DMS153 treated with DMSO at 0.1 percent for 48 hours (cell line): ENCODE measurements at regions not wholly inside any gene's neighbourhood (a gene's known extent, or its start where the extent isn't known, plus 50 kb on each side); places are given as distances from the start of the nearest gene placed in this dataset.
"Not testable (repeated sequence)": the region's sequence is repeated elsewhere in the genome, so short reads cannot be mapped to it uniquely, and the experiment has no call there.

Experiments used
- DNase-seq: peaks from one replicate; lab custom pipeline; 2025; ENCODE audit not compliant: unreplicated experiment; lab: John Stamatoyannopoulos, UW

DNA sequence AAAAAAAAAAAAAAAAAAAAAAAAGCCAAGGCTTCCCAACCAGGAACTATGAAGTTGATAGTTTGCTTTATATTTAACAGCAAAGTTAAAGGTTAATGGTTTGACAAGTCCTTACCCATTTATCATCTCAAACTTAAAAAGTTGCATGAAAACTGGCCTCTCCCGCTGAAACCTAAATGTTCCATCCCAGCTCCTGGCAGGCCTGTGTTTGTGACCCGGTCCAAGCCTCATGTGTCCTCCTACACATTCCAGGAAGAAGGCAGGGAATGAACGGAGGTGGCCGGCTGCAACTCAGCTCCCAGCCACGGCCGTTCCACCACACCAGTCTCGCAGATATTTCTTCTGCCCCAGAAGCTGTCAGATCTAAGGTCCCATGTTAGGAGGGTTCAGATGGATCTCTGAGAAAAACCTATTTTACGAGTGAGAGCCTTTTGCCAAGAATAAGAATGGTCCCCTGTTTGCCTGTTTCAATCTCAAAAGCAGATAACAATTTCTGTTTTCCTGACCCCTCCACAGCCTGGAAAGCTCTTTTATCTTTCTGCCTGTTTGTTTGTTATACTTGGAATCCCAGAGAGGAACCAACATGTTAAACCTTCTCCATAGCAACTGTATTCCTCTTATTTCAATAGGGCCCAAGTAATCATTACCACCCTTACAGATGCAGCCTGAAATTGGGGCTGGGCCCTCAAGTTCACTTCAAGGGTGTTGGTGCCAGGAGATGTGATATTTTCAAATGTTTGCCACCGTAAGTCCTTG is 56.5 kb downstream of the KCTD12 start:
- DNase-seq: no peak

DNA sequence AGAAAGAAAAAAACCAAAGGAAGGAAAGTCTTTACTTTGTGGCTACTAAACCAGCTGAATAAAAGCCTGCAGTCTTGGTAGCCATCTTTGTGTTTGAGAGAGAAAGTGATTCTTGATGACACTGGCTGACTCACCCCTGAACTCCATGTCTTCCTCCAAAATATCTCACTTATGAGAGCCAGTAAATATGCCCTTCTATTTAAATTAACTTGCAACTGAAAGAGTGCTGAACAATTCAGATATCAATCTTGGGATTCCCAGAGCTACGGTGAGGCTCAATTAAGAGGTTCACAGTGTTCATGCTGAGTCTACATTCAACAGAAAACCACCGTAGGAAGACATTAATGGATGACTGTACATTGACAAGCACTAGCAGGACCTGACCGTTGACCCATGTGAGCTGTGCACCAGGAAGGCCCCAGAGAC is 57.9 kb downstream of the KCTD12 start:
- no peak for DNase-seq

DNA sequence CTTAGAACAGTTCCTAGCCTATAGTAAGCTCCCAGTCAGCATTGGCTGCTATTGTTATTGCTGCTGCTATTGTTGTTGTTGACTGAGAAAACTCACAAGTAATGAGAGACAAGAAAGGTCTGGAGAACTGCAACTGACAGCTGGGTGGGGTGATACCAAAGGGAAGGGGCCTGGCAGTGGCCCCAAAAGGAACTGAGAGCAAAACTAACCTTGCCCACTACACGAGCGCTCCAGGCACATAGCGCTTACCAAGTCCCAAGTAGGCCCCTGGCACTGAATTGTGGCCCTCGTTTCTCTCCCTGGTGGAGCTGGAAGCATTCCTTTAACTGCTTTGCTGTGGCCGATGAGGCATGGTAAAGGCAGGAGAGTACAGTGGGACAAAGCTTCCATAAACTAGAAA is 59.7 kb downstream of the KCTD12 start:
- DNase-seq: no peak

DNA sequence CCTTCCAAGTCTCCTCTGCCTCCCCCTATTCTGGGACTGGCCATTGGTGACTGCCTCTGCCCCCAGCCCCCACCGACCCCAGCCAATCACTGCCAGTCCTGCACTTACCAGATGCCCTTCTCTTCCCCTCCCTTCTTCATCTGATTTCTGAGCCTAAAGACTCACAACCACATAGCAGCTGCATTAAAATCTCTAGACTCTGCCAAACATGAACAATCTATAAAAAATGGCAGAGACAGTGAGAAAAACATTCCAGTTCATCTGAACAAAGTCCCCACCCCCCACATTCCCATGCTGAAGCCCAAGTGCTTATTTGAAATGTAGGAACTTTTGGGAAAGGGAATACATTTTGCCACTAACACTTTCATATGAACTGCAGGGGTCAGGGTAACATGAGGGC is 60.8 kb downstream of the KCTD12 start:
- DNase-seq: no peak

DNA sequence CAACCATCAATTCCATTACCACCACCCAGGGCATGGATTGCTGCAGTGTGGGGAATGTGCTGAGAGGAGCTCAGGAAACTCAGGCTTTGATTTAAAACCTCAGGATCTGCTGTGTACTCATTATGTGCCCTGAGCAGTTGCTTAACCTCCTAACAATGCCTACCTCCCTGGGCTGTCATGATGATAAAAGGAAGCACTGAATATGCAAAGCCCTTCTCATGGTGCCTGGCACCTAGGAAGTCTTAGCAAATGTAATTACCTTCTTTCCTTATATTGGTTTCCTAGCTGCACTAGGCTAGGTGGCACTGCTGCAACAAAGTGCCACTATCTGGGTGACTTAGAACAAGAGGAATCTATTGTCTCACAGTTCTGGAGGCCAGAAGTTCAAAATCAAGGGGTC is 62.2 kb downstream of the KCTD12 start:
- no peak for DNase-seq

DNA sequence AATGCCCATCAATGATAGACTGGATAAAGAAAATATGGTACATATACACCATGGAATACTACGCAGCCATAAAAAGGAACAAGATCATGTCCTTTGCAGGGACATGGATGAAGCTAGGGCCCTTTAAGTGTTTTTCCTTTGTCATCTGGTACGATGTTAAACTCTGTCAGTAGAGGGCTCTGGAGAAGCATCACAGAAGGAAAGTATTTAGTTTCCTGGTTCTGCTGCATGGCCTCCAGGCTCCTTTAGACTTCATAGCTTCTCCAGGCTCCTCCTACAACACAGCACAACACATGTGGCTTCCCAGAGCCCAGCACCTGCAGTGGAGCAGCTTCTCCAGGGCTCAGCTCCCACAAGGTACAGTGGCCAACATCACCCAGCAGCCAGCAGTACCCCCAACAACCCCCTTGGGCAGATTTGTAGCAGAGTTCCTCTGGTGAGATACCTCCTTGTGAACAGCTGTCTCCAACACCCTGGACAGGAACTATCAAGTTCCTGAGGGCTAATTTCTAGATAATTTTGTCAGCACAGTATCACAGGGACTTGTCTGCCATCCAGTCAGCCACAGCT is 63.4 kb downstream of the KCTD12 start:
- no peak for DNase-seq

DNA sequence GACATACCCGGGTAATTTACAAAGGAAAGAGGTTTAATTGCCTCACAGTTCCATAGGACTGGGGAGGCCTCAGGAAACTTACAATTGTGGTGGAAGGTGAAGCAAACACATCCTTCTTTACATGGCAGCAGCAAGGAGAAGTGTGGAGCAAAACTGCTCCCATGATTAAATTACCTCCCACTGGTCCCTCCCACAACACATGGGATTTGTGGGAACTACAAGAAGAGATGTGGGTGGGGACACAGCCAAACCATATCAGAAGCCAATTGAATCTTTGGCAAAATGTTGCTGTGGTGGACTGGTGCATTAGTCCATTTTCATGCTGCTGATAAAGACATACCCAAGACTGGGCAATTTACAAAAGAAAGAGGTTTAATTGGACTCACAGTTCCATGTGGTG is 65.0 kb downstream of the KCTD12 start:
- DNase-seq: not testable (repeated sequence)

DNA sequence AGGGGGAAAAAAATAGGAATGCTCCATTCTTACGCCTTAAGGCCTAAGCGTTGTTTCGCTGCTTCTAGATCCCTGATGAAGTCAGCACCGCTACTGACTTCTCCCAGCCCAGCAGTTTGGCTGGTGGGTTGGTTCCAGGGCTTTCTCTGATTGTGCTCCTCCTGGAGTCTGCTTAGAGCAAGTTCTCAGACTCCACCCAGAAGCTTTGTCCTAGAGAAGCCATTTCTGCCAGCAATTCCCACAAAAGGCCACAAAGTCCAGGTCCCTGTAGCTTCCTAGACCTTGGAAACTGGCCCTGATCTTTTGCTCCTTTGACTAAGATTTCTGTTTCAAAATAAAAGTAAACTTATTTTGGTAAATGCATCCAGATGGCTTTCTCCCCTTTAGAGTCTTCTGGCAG is 65.4 kb downstream of the KCTD12 start:
- DNase-seq: no peak

DNA sequence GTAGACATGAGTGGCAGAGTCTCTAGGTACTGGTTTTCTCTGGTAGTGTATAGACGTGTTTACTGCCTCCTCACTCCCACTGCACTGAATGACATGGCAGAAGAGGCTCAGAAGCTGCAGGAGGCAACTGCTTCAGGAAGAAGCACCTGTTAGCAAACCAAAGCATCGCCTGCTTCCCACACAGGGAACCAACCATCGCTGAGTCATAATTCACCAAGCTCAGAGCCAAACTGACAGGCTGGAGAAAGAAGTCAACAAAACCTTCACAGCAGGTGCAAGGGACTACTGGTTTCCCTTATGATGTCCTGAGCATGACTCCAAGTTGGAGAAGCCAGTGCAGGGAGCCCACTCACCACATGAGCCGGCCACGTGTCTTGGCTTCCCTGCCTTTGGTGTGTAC is 69.8 kb downstream of the KCTD12 start:
- DNase-seq: peak; percentile 10

DNA sequence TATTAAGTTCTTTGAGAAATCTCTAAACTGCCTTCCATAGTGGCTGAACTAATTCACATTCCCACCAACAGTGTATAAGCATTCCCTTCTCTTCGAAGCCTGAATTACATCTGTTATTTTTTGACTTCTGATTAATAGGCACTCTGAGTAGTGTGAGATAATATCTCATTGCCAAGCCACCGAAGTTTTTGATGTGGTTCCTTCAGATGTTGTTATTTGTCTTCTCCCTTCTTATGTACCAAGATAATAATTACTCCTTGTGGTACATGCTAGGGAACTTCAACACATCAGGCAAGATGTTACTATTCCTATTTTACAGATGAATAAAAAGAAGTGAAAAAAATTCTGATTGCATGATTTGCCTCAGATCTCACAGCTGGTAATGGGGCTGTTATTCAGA is 70.9 kb downstream of the KCTD12 start:
- no peak for DNase-seq

DNA sequence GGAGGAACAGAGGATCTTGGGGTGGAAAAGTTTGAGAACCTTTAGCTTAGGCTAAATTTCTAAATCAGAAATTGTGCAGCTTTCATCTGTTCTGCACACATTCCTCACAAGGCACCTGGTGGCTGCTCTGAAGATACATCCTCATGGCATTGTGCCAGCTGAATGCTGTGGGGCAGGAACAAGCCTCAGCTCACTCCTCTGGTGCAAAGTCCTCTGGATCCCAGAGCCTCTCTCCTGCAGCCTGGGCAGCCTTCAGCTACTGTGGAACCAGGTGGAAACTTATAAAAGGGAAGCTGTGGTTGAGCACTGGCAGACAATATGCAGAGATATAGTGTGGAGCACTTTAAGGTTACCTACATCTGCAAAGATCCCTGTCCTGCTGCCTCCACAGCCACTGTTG is 72.3 kb downstream of the KCTD12 start:
- DNase-seq: no peak

DNA sequence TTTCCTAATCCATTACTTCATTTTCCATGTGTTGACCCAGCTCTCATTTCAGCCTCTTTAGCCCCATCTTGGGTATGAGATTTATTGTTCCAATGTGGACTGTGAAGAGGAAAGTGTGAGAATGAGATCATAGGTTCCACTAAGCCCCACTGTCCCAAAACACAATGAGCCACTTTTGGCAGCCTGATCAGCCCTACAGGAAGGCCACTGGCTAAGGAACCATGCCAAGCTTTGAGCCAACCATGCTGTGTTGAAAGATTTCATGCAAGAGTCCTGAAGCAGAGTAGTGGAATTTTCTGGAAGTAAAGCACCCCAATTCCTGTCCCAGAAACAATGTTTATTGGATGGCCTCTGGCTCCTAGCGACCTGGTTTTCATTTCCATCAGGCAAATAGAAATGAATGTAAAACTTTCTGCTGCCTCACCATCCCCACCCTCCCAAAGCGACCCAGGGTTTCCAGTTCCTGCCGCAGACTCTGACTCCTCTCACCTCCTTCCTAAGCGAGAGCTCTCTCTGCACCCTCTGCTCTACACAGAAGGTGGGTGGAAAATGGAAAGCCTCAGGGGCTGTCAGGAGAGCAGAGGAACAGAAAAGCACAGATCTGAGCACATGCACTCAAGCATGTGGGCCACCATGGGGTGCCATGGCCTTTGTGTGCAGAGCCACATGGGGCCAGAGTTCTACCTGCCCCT is 73.1 kb downstream of the KCTD12 start:
- no peak for DNase-seq

DNA sequence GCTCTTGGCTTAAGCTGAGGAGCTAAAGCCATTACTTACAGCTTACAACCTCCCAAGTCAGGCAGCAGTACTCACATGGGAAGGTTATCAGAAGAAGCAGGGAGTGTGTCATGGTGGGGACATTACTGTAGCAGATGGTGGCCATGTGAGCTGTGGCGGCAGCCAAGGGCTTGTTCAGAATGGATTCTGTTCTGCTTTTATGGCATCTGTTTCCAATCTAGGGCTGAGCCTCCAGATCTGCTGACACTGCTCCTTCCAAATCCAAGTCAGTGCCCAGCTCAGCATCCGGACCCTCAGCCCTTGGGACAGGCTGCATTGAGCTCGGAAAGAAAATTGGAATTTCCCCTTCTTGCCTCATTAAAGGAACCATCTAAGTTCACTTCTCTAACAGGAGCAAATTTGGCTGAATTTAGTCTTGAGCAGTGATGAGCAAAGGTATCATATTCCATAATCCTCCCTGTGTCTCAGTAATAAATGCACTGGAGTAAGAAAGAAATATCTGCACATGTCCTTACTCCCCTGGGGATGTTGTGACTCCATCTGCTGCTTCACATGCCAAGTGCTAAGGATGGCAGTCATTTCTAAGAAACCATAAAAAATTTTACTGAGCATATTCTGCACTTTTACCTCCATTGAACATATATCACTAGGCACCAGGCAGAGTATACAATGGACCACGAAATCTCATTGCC is 73.9 kb downstream of the KCTD12 start:
- no peak for DNase-seq

DNA sequence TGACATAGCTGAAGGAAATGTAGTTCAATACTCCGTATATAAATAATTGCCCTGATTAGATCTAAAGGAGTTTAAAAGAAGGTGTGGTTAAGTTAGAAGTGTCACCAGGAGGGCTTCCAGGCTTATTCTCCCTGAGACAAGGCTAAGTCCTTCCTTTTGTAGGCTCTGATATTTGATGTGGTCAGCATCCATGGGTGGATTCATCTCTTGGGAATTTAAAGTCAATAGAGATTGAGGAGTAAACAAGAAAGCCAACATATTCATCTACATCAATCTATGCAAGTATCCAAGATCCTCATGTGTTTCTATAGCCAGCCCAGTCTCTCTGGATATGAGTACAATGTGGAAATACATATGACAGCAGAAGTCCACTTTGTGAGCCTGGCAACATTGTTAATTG is 76.8 kb downstream of the KCTD12 start:
- no peak for DNase-seq

DNA sequence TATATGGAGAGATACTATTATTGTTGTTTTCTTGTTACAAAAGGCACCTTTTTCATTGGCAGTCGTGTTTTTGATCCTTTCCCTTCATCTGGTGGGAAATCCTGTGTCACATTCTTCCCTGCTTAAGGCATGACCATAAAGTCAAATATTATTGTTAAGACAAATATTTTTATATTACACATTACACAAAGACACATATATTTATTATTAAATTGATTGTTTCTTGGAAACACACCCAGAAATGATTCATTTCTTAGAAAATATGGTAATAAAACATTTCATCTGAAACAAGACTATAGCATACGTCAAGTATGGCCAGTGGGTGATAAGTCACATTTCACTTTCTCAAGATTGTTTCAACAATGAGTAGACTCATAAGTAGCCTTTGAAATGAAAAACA is 77.3 kb downstream of the KCTD12 start:
- DNase-seq: no peak

DNA sequence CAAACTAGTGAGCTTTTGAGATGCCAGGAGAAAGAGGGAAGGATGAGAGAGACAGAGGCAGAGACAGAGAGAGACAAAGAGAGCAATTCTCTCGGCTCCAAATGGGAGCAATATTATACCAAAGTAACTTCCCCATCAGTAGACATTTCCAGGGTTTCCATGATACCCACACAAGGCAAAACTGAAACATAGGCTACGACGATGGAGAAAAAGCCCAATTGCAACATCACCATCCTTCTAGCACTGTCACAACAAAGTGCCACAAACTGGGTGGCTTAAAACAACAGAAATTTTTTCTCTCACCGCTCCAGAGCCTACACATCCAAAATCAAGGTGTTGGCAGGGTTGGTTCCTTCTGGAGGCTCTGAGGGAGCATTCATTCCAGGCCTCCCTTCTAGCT is 81.4 kb downstream of the KCTD12 start:
- DNase-seq: no peak

DNA sequence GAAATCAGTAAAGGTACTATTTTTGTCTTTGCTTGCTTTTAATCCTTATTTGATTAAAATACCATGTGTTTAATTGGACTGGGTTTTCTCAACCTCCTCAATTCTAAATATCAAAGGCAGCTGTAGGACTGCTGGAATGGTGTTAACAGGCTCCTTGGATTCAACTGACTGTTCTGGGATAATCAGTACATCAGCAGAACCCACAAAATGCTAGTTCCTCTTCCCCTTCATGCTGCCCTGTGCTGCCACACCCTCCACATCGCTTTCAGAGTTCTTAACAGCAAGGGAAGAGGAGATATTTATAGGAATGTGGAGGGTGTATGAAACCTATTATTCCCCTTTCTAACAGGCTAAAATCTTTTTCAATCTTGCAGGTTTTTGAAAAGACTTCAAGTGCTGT is 82.4 kb downstream of the KCTD12 start:
- no peak for DNase-seq

DNA sequence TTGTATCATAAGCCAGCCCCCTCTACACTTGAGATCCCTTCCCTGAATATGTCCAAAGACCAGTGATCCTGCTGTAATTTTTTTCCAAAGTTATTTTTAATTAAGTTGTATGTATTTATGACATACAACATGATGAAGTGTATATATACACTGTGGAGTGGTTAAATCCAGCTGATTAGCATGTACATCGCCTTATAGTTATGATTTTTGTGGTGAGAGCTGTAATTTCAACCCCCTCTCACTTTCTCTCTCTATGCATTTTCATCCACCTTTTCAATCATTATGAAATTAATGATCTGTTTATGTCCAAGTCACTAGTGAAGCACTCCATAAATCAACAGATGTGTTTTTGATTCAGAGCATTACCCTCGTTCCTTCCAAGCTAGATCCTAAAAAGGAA is 85.3 kb downstream of the KCTD12 start:
- no peak for DNase-seq

DNA sequence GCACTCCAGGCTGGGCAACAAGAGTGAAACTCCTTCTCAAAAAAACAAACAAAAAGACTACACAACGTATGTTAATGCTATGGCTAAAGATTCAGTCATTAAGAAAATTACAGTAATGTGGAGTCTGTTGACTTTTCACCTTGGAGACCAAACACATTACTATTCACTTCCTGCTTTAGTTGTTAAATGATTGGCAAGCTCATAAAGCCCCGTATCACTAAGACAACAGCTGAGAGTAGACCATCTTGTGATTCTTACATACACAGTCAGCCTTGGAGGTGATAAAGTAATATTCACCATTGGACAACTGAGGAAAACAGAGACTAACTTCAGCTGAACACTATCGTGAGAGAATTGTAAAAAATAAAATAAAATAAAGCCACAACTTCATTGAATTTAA is 86.5 kb downstream of the KCTD12 start:
- peak; percentile 58 for DNase-seq

DNA sequence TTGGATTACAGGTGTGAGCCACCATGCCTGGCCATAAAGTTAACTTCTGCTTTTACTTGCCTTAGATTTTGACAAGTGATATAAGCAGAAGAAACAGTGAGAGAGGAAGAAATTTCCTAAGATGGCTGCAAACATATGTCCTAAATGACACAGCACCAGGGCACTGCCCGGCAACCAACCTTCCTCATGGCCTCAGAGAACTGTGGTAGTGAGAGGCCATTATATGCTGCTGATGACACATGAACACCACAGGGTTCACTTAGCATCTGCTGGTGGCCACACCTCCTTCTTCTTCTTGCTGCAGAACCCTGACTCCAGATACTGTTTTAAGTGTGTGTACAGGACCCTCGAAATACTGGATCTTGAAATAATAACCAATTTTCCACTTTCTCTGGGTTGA is 88.2 kb downstream of the KCTD12 start:
- DNase-seq: no peak

DNA sequence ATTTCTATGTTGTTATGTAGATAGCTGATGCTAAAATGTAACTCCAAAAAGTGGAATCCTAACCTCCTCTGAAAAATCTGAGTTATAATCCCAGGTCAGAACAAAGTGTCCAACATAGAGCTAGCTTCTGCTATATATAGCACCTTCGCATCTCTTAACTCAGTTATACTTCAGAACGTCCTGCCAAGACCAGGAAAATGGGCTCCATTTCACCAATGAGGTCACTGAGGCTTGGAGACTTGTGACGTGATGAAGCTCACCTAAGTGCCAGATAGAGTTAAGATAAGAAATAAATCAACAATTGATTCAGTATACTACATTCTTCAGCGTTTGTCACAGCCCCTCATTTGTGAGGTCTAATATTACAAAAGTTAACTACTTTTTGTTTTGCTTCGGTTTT is 88.8 kb downstream of the KCTD12 start:
- DNase-seq: no peak

DNA sequence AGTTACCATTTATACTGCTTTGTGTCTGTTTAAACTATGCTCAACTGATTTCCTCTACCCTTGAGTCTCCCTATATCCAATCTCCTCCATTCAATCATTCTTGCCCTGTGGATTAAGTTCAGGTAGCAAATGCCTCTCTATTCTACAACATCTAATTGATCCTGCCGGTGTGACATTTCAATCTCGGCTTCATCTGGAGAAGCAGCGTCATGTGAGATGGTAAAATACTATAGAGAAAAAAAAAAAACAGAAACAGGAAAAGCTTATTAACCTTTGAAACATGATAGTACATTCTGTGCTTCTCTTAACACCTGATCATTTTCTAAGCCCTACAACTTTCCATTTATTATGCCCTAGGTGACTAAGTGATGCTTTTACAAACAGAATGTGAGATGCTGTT is 89.4 kb downstream of the KCTD12 start:
- DNase-seq: peak; percentile 15
